Dermis blood vessel endothelial cell (primary cell): ENCODE measurements at regions not wholly inside any gene's neighbourhood (a gene's known extent, or its start where the extent isn't known, plus 50 kb on each side); places are given as distances from the start of the nearest gene placed in this dataset.
A peak's percentile ranks its signal among the peaks of the same experiment; 100 is the strongest.

ENCODE experiments used
- DNase-seq: peaks from one replicate; pipeline ENCODE4 v3.0.0; 2010

- no peak for DNase-seq
Observed at GRCh38 chr3:194218646-194219453, 82.9 kb downstream of the HES1 start.

GRCh38 chr3:194219826-194220410 is 84.0 kb downstream of the HES1 start:
- DNase-seq: no peak

DNA sequence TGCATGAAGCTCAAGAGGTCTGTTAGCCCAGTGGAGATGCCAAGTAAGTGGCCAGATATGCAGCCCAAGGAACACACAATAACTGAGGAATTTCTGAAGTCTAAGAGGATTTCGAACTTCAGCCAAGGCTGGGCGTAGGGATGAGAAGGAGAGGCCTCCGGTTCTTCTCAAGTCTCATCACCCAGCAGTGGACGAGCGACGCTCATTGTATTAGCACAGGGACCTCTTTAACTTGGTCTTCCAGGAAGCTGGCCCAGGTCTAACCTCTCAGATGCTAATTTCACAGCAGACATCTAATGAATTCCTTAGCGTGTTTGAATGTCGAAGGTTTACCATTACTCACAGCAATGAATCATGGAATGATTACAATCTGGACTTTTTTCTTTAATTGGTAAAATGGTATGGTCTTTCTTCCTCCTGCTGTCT is 85.0 kb downstream of the HES1 start:
- DNase-seq: no peak

DNA sequence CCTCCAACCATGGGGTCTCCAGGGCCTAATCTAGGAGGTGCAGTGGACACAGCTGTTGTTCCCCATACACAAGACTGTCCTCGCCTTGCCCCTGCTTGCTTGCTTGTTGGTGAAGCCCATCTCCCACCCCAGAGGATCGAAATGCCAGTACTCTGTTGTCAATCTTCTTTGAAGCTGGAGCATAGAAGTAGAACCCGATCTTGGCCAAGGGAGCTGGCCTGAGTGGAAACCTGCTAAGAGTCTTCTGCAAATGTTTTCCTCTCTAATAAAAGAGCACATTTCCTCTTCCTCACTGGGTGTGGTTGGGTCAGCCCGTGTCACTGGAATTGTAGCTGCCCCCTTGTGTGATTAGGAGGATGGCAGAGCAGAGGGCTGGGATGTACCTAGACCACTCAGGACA is 85.4 kb downstream of the HES1 start:
- DNase-seq: no peak

DNA sequence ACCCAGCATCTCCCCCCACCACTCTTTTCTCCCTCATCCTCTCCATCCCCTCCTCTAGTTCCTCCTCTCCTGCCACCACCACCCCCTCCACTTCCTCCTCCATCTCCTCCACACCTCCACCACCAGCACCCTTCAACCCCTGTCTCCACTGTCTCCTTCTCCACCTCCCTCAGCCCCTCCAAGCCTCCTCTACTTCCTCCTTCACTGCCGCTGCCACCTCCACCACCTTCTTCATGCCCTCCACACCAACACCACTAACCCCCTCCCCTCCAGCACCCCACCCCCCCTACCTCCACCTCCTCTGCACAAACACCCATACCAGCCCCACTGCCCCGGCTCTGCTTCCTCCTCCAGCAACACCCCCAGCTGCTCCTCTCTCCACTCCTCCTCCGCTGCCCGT is 88.0 kb downstream of the HES1 start:
- no peak for DNase-seq

GRCh38 chr3:194224471-194225417 is 88.8 kb downstream of the HES1 start:
- no peak for DNase-seq

GRCh38 chr3:194225418-194225812 is 89.5 kb downstream of the HES1 start:
- DNase-seq: no peak

DNA sequence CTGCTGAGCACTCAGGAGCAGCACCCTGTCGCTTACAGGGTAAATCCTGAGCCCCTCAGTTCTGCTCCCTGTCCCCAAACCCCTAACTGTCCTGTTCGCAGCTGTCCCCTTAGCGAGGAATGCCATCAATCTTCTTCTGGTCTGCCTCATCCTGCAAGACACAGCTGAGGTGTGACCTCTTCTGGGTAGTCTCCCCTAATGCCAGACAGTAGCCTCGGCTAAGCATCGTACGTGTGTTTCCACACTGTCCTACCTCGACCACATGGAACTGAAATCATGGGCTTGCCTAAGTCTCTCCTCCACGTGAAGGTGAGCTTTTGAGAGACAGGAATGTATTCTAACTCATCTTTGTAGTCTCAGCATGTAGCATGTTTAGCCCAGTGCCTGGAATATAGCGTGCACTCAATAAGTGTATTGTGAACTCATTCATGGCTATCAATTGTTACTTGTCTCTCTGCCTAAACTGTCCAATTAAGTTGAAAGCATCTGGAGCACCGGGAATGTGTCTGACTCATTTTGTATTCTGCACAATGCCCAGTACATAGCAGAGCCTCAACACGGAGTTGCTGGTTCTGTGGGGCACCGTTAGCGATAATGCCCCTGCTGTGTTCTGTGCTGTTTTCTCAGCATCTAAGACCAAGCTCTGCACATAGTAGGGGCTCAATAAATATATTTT is 90.2 kb downstream of the HES1 start:
- peak; percentile 34 for DNase-seq

- no peak for DNase-seq
Observed at GRCh38 chr3:194231929-194232832, 96.2 kb downstream of the HES1 start.

- DNase-seq: no peak
Observed at GRCh38 chr3:194233150-194233549, 97.2 kb downstream of the HES1 start.

DNA sequence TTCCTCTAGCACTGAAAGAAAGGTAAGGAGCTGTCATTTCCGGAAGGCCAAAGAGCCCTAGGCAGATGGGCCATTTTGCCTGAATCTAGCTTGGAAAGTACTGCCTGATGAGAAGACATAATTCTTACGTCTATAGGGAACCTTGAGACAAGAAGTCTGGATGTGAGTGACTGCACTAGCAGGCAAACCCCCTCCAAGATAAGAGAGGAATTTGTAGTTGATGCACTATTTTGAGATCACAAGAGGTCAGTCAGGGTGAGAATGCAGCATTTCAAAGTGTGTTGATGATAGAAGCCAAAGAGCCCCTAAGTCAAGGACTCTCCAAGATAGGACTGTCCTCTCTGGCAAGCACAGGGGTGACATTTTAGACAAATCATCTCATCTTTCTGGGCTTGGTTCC is 99.2 kb downstream of the HES1 start:
- DNase-seq: no peak

DNA sequence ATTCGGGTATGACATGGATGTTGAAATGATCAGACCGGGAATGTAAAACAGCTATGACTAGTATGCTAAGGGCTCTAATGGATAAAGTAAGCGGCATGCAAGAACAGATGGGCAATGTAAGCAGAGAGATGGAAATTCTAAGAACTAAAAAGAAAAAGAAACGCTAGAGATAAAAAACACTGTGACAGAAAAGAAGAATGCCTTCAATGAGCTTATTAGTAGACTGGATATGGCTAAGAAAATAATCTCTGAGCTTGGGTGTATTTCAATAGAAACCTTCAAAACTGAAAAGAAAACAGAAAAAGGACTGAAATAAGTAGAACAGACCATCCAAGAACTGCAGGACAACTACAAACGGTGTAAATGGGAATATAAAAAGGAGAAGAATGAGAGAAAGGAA is 101.2 kb downstream of the HES1 start:
- DNase-seq: no peak

DNA sequence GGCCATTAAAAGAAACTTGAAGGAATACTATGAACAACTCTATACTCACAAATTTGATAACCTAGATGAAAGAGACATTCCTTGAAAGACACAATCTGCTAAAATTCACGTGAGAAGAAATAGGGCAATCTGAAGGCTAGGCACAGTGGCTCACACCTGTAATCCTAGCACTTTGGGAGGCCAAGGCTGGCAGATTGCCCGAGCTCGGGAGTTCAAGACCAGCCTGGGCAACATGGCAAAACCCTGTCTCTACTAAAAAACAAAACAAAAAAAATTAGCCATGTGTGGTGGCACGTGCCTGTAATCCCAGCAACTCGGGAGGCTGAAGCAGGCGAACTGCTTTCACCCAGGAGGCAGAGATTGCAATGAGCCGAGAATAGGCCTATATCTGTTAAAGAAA is 104.8 kb downstream of the HES1 start:
- no peak for DNase-seq

- no peak for DNase-seq
Observed at GRCh38 chr3:194243172-194243837, 107.4 kb downstream of the HES1 start.

- DNase-seq: no peak
Observed at GRCh38 chr3:194244167-194244566, 107.0 kb downstream of the CPN2 start.

DNA sequence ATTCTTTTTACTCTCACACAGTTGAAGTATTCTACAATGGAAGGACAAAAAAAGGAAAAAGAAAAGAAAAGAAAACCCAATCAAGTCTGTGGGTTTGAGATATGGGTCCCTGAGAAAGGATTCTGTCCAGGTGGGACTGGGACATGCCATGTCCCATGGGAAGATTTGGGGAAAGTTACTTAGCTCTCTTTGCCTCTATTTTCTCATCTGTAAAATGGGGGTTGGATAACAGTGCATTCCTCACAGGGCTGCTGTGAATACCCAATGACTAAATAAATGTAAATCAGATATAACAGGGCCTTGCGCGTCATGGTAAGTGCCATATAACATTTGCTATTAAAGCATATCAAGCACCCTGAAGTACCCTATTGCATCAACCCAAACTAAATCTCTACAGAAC is 105.7 kb downstream of the CPN2 start:
- DNase-seq: no peak

DNA sequence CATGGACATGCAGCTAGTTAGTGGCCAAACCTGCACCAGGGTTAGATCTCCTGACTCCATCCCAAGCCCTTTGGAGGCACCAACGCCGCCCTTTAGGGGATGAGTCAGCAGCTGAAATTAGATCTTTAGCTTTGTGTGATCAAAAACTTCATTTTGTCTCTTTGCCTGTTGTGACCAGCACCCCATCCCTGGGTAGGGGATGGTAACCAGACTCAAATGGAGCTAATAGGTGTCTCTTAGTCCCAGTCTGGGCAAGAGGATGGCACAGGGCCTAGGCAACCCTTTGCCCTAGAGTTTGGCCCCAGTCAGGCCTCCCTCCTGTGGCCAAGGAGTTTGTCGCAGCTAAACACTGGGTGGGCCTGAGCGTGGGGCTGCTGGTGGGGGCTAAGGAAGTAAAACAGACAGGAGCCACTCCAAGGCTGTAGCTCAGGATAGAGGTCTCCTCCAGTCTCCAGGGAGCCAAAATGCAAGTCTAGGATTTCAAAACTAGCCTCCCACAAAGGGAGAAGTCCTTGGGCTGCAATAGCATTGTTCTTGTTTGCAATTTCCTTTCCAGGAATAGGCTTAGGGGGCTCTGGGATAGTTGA is 105.1 kb downstream of the CPN2 start:
- no peak for DNase-seq

GRCh38 chr3:194246709-194247349 is 104.3 kb downstream of the CPN2 start:
- DNase-seq: no peak

- DNase-seq: no peak
Observed at GRCh38 chr3:194247350-194247740, 103.8 kb downstream of the CPN2 start.
